Rectal smooth muscle tissue (tissue), 1 donor: ENCODE measurements at regions not wholly inside any gene's neighbourhood (a gene's known extent, or its start where the extent isn't known, plus 50 kb on each side); places are given as distances from the start of the nearest gene placed in this dataset.

ENCODE experiments used
- H3K27ac ChIP-seq: one replicate; pipeline ENCODE4 v1.7.0; 2013; ENCODE audit warnings: low read depth, low read length, inconsistent platforms
- H3K27me3 ChIP-seq: one replicate; pipeline ENCODE4 v1.7.0; 2013; ENCODE audit warnings: low read length; ENCODE audit not compliant: control insufficient read depth, insufficient read depth
- H3K36me3 ChIP-seq: one replicate; pipeline ENCODE4 v1.7.0; 2013; ENCODE audit warnings: low read length; ENCODE audit not compliant: control insufficient read depth, insufficient read depth
- H3K4me1 ChIP-seq: one replicate; pipeline ENCODE4 v1.7.0; 2013; ENCODE audit warnings: low read length; ENCODE audit not compliant: control insufficient read depth, insufficient read depth
- H3K4me3 ChIP-seq: one replicate; pipeline ENCODE4 v1.7.0; 2013; ENCODE audit warnings: low read length
- H3K9ac ChIP-seq: one replicate; pipeline ENCODE4 v1.7.0; 2013; ENCODE audit warnings: low read length

- Histone ChIP-seq H3K36me3 (no peaks in the 10 kb centered on the region), H3K4me1 (no peaks in the 10 kb centered on the region), H3K4me3 (no peak overlapping the region)
Observed at GRCh38 chr2:84283506-84283905, 175.6 kb downstream of the SUCLG1 start.

GRCh38 chr2:84281510-84281909 lies 177.6 kb downstream of the SUCLG1 start:
- Histone ChIP-seq H3K4me3 (no peak overlapping the region), H3K4me1 (no peaks in the 10 kb centered on the region), H3K27me3 (no peaks in the 10 kb centered on the region), H3K27ac (no peak overlapping the region), H3K9ac (no peak overlapping the region), H3K36me3 (no peaks in the 10 kb centered on the region)

More at GRCh38 chr2:84283506-84283905, 175.6 kb downstream of the SUCLG1 start:
- H3K9ac ChIP-seq = no peak overlapping the region
- no peaks in the 10 kb centered on the region for H3K27me3 ChIP-seq
- H3K27ac ChIP-seq = no peak overlapping the region

- no peak overlapping the region for H3K4me3 ChIP-seq
Observed at GRCh38 chr2:84280873-84281272, 178.2 kb downstream of the SUCLG1 start.

GRCh38 chr2:84278386-84278785 lies 180.7 kb downstream of the SUCLG1 start:
- H3K4me1 ChIP-seq = no peaks in the 10 kb centered on the region
- H3K27me3 ChIP-seq = no peaks in the 10 kb centered on the region
- no peaks in the 10 kb centered on the region for H3K36me3 ChIP-seq
- no peak overlapping the region for H3K4me3 ChIP-seq
- no peak overlapping the region for H3K9ac ChIP-seq
- H3K27ac ChIP-seq = no peak overlapping the region

More at GRCh38 chr2:84280873-84281272, 178.2 kb downstream of the SUCLG1 start:
- H3K9ac ChIP-seq = no peak overlapping the region
- no peak overlapping the region for H3K27ac ChIP-seq
- H3K4me1 ChIP-seq = no peaks in the 10 kb centered on the region
- H3K27me3 ChIP-seq = no peaks in the 10 kb centered on the region
- H3K36me3 ChIP-seq = no peaks in the 10 kb centered on the region

- Histone ChIP-seq H3K36me3 (no peaks in the 10 kb centered on the region), H3K4me3 (no peak overlapping the region), H3K27ac (no peak overlapping the region), H3K9ac (no peak overlapping the region), H3K27me3 (no peaks in the 10 kb centered on the region), H3K4me1 (no peaks in the 10 kb centered on the region)
Observed at GRCh38 chr2:84276590-84277255, 182.4 kb downstream of the SUCLG1 start.

- Histone ChIP-seq H3K27me3 (no peaks in the 10 kb centered on the region), H3K4me3 (no peak overlapping the region), H3K27ac (no peak overlapping the region), H3K9ac (no peak overlapping the region), H3K36me3 (no peaks in the 10 kb centered on the region), H3K4me1 (no peaks in the 10 kb centered on the region)
Observed at GRCh38 chr2:84273406-84273805, 185.7 kb downstream of the SUCLG1 start.

- H3K4me1 ChIP-seq = no peaks in the 10 kb centered on the region
- H3K9ac ChIP-seq = no peak overlapping the region
- H3K27me3 ChIP-seq = no peaks in the 10 kb centered on the region
- H3K27ac ChIP-seq = no peak overlapping the region
- H3K36me3 ChIP-seq = no peaks in the 10 kb centered on the region
- H3K4me3 ChIP-seq = no peak overlapping the region
Observed at GRCh38 chr2:84271977-84272376, 187.1 kb downstream of the SUCLG1 start.

GRCh38 chr2:84257831-84258230 lies 201.2 kb downstream of the SUCLG1 start:
- Histone ChIP-seq H3K4me3 (no peak overlapping the region), H3K4me1 (no peaks in the 10 kb centered on the region), H3K27me3 (no peaks in the 10 kb centered on the region), H3K36me3 (no peaks in the 10 kb centered on the region), H3K27ac (no peak overlapping the region), H3K9ac (no peak overlapping the region)

- no peak overlapping the region for H3K4me3 ChIP-seq
- H3K27ac ChIP-seq = no peak overlapping the region
- H3K9ac ChIP-seq = no peak overlapping the region
- H3K27me3 ChIP-seq = no peaks in the 10 kb centered on the region
- no peaks in the 10 kb centered on the region for H3K36me3 ChIP-seq
- no peaks in the 10 kb centered on the region for H3K4me1 ChIP-seq
Observed at GRCh38 chr2:84251651-84252302, 207.3 kb downstream of the SUCLG1 start.

- H3K4me1 ChIP-seq = no peaks in the 10 kb centered on the region
- H3K27me3 ChIP-seq = no peaks in the 10 kb centered on the region
- no peak overlapping the region for H3K27ac ChIP-seq
- no peaks in the 10 kb centered on the region for H3K36me3 ChIP-seq
- no peak overlapping the region for H3K9ac ChIP-seq
- no peak overlapping the region for H3K4me3 ChIP-seq
Observed at GRCh38 chr2:84249140-84249539, 209.9 kb downstream of the SUCLG1 start.

GRCh38 chr2:84247532-84247931 lies 211.5 kb downstream of the SUCLG1 start:
- no peak overlapping the region for H3K4me3 ChIP-seq
- no peak overlapping the region for H3K27ac ChIP-seq
- no peak overlapping the region for H3K9ac ChIP-seq
- H3K27me3 ChIP-seq = no peaks in the 10 kb centered on the region
- no peaks in the 10 kb centered on the region for H3K4me1 ChIP-seq
- no peaks in the 10 kb centered on the region for H3K36me3 ChIP-seq

GRCh38 chr2:84243788-84244733 lies 215.0 kb downstream of the SUCLG1 start:
- H3K27ac ChIP-seq = no peak overlapping the region
- no peaks in the 10 kb centered on the region for H3K4me1 ChIP-seq
- no peak overlapping the region for H3K4me3 ChIP-seq
- no peak overlapping the region for H3K9ac ChIP-seq
- H3K36me3 ChIP-seq = no peaks in the 10 kb centered on the region
- no peaks in the 10 kb centered on the region for H3K27me3 ChIP-seq
